ENCODE measurements at regions not wholly inside any gene's neighbourhood (a gene's known extent, or its start where the extent isn't known, plus 50 kb on each side); places are given as distances from the start of the nearest gene placed in this dataset.

GRCh38 chr19:29375429-29376119, 150.2 kb upstream of the VSTM2B start:
- peak; percentile 1 for DNase-seq

- DNase-seq = peak; percentile 8
Observed at GRCh38 chr19:29376855-29377354, 148.9 kb upstream of the VSTM2B start.

GRCh38 chr19:29378126-29378525, 147.7 kb upstream of the VSTM2B start:
- peak; percentile 4 for DNase-seq

DNA sequence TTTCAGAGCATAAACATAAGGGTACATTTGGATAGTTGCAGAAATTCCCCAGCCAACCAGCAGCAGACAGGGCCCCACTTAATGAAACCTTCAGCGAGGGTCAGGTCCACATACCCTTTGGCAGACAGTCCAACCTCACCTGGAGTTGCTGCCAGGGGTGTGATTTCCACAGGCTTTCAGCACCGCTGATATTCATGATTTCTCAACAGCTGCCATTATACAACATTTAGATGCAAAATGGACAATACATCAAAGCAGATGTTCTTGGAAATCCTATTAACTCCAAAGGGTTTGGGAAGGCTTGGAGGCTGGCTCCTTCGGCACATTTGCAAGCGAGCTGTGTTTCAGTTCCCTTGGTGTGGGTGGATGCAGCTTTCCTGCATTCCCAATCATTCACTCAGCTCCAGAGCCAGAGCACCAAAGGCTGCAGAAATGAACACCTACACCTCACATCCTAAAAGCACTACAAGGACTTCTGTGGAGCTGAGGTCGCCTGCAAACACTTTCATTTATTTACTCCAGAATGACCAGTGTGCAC, 147.2 kb upstream of the VSTM2B start:
- peak; percentile 6 for DNase-seq

- DNase-seq = peak; percentile 36
Observed at GRCh38 chr19:29379257-29380021, 146.4 kb upstream of the VSTM2B start.

DNA sequence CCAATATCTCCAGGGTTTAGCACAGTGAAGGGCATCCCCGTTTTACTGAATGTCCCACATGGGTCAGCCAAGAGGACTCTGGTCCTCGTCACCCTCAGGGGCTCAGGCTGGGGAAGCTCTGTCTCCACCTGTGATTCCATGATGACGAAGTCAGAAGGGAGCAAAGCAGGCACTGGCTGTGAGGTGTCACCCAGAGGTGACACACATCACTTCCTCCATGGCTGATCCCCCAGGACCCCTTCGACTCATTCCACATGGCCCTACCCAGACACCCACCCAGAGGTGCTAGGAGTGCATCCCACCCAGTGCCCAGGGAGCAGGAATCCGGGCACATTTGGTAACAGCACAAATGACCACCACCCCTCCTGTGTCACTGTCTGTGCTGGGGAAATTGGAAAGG, 145.2 kb upstream of the VSTM2B start:
- DNase-seq = peak; percentile 33

DNA sequence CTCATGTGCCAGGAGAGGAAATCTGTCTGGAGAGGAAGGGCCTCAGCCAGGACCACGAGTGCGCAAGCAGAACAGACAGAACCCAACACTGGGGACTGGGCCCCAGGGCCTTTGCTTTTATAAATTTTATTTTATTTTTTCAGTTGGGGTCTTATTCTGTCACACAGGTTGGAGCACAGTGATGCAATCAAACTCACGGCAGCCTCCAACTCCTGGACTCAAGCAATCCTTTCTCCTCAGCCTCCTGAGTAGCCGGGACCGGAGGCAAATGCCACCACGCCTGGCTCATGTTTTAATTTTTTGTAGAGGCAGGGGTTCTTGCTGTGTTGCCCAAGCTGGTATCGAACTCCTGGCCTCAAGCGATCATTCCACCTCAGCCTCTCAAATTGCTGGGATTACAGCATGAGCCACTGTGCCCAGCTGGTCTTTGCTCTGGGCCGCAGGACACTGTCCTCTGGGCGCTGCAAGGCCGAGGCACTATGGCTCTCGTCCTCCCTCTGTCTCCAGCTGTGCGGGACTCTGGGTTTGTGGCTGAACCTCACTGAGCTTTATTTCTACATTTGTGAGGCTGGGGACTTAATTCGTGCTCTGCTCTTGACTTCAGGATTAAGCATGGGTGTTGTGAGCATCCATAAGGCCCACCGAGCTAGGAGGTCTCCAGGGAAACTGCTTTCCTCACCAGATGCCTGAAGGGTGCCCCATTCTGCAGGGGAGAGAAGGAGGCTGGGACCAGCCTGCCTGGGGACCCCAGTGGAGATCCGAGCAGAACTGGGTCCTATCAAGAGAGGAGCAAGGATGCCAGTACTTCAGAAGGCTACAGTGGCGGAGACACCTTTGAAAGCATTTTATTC, 144.2 kb upstream of the VSTM2B start:
- peak; percentile 18 for DNase-seq

DNA sequence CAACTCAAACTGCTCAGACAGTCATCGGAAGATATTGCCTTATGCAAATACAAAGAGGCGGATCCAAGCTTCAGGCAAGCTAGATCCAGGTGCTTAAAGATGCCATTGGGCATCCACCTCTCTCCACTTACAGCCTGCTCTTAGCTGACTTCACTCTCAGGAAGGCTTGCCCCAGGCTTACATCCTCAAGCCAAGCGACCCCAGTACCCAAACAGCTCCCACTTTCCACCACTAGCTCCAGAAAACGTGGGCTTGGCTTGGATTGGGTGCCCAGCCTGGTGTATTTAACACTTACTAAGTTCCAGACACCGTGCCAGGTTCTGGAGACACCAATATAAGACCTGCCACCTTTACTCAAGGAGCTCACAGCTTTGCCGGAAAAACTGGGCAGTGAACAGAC, 142.1 kb upstream of the VSTM2B start:
- no peak for DNase-seq

DNA sequence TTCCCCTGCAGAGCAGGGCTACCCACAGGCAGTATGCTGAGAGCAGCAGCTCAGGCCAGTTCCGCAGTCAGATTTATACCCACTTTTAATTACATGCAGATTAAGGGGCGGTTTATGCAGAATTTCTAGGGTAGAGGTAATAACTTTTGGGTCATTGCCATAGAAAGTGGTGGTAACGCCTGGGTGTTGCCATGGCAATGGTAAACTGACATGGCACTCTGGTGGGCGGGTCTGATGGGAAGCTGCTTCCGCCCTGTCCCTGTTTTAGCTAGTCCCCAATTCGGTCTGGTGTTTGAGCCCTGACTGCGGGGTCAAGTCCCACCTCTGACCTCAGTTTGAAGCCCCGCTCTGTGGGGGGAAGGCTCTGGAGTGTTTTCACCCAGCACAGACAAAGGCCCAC, 141.1 kb upstream of the VSTM2B start:
- DNase-seq = no peak

DNA sequence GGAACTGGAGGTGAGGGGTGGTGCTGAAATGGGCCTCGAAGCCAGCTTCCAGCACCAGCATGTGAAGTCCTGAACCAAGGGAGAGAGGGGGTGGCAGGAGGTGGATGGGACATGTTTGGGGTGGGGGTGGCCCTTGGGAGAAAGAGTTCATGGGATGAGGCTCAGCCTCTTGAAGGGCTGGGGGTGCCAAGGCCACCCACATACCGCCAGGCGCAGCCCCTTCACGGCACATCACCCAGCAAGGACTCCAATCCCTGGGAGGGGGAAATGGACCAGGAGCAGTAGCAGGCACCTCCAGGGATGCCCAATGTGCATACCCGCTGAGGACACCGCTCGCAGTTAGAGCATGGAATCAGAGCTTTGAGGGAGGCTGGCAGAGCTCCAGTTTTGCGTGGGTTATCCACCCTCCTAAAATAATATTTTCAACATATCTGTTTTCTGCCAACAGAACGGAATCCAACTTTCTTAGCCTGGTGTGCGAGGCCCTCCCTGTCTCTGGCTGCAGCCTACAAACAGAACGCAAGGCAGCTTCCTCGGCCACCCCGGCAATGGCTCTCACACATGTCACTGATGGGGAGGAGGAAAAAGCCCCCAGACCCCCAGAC, 140.5 kb upstream of the VSTM2B start:
- no peak for DNase-seq

DNA sequence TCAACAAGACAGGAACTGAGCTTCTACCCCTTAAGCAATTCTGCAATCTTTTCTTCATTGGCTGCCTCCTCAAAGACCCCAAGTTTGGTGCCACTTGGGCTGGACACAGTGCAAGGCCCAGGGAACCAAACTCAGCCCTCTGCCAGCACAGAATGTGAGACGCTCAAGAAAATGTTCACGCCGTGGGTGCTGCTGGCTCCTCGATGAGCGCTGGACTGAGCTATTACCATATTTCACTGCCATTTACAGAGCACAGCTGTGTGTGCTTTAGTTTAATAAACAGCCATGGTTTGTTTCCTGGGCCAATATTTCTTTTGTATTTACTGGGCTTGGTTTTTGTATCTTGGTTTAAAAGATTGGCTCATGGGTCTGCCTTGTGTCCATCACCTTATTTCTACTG, 138.8 kb upstream of the VSTM2B start:
- DNase-seq = no peak

- no peak for DNase-seq
Observed at GRCh38 chr19:29387586-29387985, 138.2 kb upstream of the VSTM2B start.

GRCh38 chr19:29389495-29389894, 136.3 kb upstream of the VSTM2B start:
- no peak for DNase-seq

DNA sequence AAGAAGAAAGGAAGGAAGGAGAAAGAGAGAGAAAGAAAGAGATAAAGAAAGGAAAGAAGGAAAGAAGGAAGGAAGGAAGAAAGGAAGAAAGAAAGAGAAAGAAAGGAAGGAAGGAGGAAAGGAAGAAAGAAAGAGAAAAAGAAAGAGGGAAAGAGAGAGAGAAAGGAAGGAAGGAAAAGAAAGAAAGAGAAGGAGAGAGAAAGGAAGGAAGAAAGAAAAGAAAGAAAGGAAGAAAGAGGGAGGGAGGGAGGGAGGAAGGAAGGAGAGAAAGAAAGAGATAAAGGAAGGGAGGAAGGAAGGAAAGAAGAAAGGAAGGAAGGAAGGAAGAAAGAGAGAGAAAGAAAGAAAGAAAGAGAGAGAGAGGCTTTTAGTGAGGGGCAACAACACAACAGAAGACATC, 135.1 kb upstream of the VSTM2B start:
- no peak for DNase-seq

GRCh38 chr19:29393915-29394460, 131.8 kb upstream of the VSTM2B start:
- DNase-seq = no peak

DNA sequence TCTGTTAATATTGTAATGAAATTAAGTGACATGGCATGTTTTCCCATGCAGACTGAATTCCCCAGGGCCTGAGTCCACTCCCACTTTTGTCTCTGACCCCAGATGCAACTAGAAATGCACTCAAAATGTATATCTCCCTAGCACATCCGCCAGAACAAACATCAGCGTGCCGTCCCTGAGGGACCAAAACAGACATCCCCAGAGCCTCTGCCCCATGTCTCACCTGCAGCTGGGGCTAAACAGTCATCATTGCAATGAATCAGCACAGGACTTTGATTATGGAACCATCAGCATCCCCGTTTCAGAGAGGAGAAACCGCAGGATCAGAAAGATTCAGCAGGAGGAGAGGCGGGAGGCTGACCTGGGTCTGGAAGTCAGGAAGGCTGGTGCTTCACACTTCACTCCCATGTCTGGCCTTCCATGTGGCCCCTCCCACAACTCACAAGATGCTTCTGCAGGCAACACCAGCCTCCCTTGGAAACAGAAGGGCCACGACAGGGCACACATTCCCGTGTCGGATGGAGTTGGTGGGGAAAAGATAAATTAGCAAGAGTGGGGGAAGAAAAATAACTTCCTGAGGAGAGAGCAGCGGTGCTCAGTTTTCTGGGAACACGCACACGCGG, 130.6 kb upstream of the VSTM2B start:
- DNase-seq = no peak

DNA sequence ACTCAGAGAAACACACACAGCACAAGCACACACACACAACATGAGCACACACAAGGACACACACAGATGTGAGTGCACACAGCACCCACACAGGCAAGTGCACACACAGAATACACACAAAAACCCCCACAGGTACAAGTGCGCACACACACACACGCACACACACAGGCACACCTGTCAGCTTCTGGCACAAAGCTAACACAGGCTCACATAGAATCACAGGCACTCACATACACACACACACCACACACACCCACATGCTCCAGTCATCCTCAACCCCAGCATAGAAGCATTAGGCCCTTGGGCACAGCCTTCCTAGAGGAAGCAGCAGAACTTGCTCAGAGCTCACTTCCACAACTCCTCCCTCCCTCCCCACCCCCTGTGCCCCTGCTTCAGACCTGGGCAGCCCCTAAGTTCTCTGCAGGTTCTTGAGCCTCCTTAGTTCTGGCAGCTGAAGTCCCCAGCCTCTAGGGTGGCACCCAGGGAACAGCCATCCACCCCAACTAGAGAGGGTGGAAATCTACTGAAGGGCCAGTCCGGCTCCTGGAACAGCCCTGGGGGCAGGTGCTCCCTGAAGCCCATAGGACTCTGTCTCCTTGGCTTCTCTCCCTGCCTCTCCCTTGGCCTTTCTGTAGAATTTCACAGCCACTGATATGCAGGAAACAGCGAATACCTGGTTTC, 129.9 kb upstream of the VSTM2B start:
- no peak for DNase-seq

DNA sequence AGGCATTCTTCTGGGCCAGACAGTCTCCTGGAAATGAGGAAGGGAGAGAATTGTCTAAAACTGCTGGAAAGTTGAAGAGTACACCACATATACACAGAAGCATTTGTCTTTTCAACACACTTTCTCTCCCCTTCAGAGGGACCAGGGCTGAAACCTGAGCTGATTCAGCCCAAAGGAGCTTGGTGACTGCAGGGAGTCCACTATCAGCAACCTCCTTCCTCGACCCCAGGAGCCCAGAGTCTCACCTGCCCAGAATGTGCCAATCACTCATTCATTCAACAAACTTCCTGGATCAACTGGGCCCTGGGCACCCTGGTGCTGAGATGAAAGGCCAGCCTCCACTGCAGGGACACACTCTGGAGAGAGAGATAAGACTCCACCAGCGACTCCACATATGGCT, 128.9 kb upstream of the VSTM2B start:
- DNase-seq = no peak

DNA sequence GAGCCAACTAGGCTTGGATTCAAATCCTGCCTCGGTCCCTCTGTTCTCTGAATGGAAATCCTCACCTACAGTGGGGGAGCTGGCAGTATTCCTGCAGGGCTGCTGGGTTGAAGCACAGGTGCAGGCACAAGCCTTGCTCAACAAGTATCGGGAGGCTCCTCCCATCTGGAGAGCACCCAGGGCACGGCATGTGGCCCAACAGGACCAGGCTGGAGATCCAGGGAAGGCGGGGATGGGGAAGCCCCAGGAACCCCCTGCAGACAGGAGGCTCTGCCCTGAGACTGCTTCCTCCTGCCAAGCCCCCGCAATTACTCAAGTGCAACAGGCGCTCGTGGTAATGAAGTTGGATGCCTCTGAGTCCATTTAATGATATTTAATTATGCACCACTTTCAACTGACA, 128.0 kb upstream of the VSTM2B start:
- DNase-seq = no peak

GRCh38 chr19:29399804-29400203, 126.0 kb upstream of the VSTM2B start:
- DNase-seq = no peak

Data from activated CD8-positive, alpha-beta memory T cell treated with anti-CD3 and anti-CD28 coated beads, Interleukin-2, amount 50 U/mL, for 48 hours (primary cell).